ENCODE measurements at regions not wholly inside any gene's neighbourhood (a gene's known extent, or its start where the extent isn't known, plus 50 kb on each side); places are given as distances from the start of the nearest gene placed in this dataset.

GRCh38 chr9:117492476-117492875, 77.6 kb upstream of the ASTN2 start:
- H3K9me3 ChIP-seq (ENCODE audit: insufficient read depth, low read length): no peaks in the 10 kb centered on the region
- H3K9ac ChIP-seq (ENCODE audit: low read length): no peak overlapping the region
- no peak overlapping the region for H3K27ac ChIP-seq (ENCODE audit: low read depth, low read length)
- H3K36me3 ChIP-seq (ENCODE audit: low read length): no peaks in the 10 kb centered on the region
- H3K4me2 ChIP-seq (ENCODE audit: low read depth, low read length, poor library complexity, severe bottlenecking): no peak overlapping the region
- no peaks in the 10 kb centered on the region for H3K27me3 ChIP-seq (ENCODE audit: low read length)
- no peaks in the 10 kb centered on the region for H3F3A ChIP-seq (ENCODE audit: insufficient read depth)
- H3K4me3 ChIP-seq (ENCODE audit: insufficient read depth, low read length, poor library complexity, severe bottlenecking): no peak overlapping the region
- no peaks in the 10 kb centered on the region for H4K20me1 ChIP-seq (ENCODE audit: low read depth, low read length)
- H3K79me2 ChIP-seq (ENCODE audit: insufficient read depth, low read length): no peaks in the 10 kb centered on the region
- TF ChIP-seq, protein P1, sequence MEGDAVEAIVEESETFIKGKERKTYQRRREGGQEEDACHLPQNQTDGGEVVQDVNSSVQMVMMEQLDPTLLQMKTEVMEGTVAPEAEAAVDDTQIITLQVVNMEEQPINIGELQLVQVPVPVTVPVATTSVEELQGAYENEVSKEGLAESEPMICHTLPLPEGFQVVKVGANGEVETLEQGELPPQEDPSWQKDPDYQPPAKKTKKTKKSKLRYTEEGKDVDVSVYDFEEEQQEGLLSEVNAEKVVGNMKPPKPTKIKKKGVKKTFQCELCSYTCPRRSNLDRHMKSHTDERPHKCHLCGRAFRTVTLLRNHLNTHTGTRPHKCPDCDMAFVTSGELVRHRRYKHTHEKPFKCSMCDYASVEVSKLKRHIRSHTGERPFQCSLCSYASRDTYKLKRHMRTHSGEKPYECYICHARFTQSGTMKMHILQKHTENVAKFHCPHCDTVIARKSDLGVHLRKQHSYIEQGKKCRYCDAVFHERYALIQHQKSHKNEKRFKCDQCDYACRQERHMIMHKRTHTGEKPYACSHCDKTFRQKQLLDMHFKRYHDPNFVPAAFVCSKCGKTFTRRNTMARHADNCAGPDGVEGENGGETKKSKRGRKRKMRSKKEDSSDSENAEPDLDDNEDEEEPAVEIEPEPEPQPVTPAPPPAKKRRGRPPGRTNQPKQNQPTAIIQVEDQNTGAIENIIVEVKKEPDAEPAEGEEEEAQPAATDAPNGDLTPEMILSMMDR (IDR thresholded peaks at IDR 0.05; ENCODE audit: insufficient read depth, low read length, poor library complexity, severe bottlenecking): no peak
- TF ChIP-seq EZH2phosphoT487 (conservative IDR thresholded peaks at IDR 0.05; ENCODE audit: low read length): no peak
- no peaks in the 10 kb centered on the region for H3K9me2 ChIP-seq (replicated peaks; ENCODE audit: insufficient read depth, low read length)
- H2AFZ ChIP-seq (ENCODE audit: low read depth, low read length, severe bottlenecking): no peak overlapping the region

DNA sequence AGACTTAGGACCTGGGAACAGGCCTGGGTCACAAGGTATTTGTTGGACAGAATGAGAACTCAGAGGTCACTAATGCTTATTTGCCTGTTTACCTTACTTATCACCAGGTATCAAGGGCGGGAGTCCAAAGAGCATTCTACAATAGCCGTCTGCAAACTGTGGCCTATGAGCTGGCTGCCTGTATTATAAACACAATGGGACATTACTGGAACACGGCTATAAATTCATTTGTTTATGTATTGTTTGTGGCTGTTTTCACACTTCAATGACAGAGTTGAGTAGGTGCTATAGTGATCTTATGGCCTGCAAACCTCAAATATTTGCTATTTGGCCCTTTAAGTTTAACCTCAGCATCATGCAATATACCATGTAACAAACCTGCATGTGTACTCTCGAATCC, 76.6 kb upstream of the ASTN2 start:
- Histone ChIP-seq H2AFZ (ENCODE audit: low read depth, low read length, severe bottlenecking) (no peak overlapping the region), H3K9me2 (replicated peaks; ENCODE audit: insufficient read depth, low read length) (no peaks in the 10 kb centered on the region), H3K9me3 (ENCODE audit: insufficient read depth, low read length) (no peaks in the 10 kb centered on the region), H3K36me3 (ENCODE audit: low read length) (no peaks in the 10 kb centered on the region), H4K20me1 (ENCODE audit: low read depth, low read length) (no peaks in the 10 kb centered on the region), H3K27ac (ENCODE audit: low read depth, low read length) (no peak overlapping the region), H3K9ac (ENCODE audit: low read length) (no peak overlapping the region), H3K4me2 (ENCODE audit: low read depth, low read length, poor library complexity, severe bottlenecking) (no peak overlapping the region), H3K79me2 (ENCODE audit: insufficient read depth, low read length) (no peaks in the 10 kb centered on the region), H3F3A (ENCODE audit: insufficient read depth) (no peaks in the 10 kb centered on the region), H3K27me3 (ENCODE audit: low read length) (no peaks in the 10 kb centered on the region), H3K4me3 (ENCODE audit: insufficient read depth, low read length, poor library complexity, severe bottlenecking) (no peak overlapping the region)
- TF ChIP-seq EZH2phosphoT487 (conservative IDR thresholded peaks at IDR 0.05; ENCODE audit: low read length): no peak
- TF ChIP-seq, protein P1 (IDR thresholded peaks at IDR 0.05; ENCODE audit: insufficient read depth, low read length, poor library complexity, severe bottlenecking): no peak

GRCh38 chr9:117490199-117490598, 75.3 kb upstream of the ASTN2 start:
- Histone ChIP-seq H3K4me3 (ENCODE audit: insufficient read depth, low read length, poor library complexity, severe bottlenecking) (no peak overlapping the region), H3K9me2 (replicated peaks; ENCODE audit: insufficient read depth, low read length) (no peaks in the 10 kb centered on the region), H2AFZ (ENCODE audit: low read depth, low read length, severe bottlenecking) (no peak overlapping the region), H3F3A (ENCODE audit: insufficient read depth) (no peaks in the 10 kb centered on the region), H3K36me3 (ENCODE audit: low read length) (no peaks in the 10 kb centered on the region), H3K27ac (ENCODE audit: low read depth, low read length) (no peak overlapping the region), H3K27me3 (ENCODE audit: low read length) (no peaks in the 10 kb centered on the region), H3K9me3 (ENCODE audit: insufficient read depth, low read length) (no peaks in the 10 kb centered on the region), H4K20me1 (ENCODE audit: low read depth, low read length) (no peaks in the 10 kb centered on the region), H3K9ac (ENCODE audit: low read length) (no peak overlapping the region), H3K79me2 (ENCODE audit: insufficient read depth, low read length) (no peaks in the 10 kb centered on the region), H3K4me2 (ENCODE audit: low read depth, low read length, poor library complexity, severe bottlenecking) (no peak overlapping the region)
- TF ChIP-seq EZH2phosphoT487 (conservative IDR thresholded peaks at IDR 0.05; ENCODE audit: low read length): no peak
- TF ChIP-seq, protein P1 (IDR thresholded peaks at IDR 0.05; ENCODE audit: insufficient read depth, low read length, poor library complexity, severe bottlenecking): no peak
